ENCODE measurements at regions not wholly inside any gene's neighbourhood (a gene's known extent, or its start where the extent isn't known, plus 50 kb on each side); places are given as distances from the start of the nearest gene placed in this dataset.

DNA sequence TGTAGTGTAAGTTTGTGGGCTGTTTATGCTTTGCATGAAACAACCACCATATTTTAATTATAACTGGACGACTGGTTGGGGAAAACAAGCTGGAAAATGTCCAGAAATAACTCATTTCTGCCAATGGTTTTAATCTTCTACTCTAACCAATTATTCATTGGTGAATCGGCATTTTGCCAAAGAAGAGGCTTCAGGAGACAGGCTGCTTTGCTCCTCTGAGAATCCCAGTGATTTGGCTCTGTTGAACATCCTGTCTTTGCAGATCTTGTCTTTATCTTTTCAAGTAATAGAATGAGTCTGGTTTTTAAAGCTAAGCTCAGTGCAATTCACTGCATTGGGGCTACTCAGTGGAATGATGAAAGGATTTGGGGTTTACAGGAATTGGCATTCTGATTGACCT, 109.6 kb downstream of the APOB start:
- intact Hi-C loops (cut with micrococcal nuclease), result no loop called here
- DNase-seq (ENCODE audit: low read depth, low spot score) (no peak), ATAC-seq (no peak)
- no TSS peak for BruUV-seq (replicated peaks)
- Histone ChIP-seq H3K4me2 (ENCODE audit: low read length) (no peak overlapping the region), H4K20me1 (ENCODE audit: insufficient read depth) (no peaks in the 10 kb centered on the region), H3K27ac (ENCODE audit: low read depth, low read length) (no peak overlapping the region), H3K79me2 (ENCODE audit: insufficient read depth, low read length) (no peaks in the 10 kb centered on the region), H3K4me3 (replicated peaks in 1 of 2; ENCODE audit: low read depth in 1 of 2, low read length in 2 of 2) (no peak overlapping the region), H3K36me3 (ENCODE audit: control insufficient read depth in 1 of 2, insufficient read depth in 2 of 2, low read length in 2 of 2) (no peaks in the 10 kb centered on the region), H3K9me2 (ENCODE audit: insufficient read depth) (no peaks in the 10 kb centered on the region), H2AFZ (ENCODE audit: low read depth, low read length, poor library complexity, severe bottlenecking) (no peak overlapping the region), H3K9me3 (ENCODE audit: control insufficient read depth in 1 of 2, insufficient read depth in 1 of 2, low read depth in 1 of 2, low read length in 2 of 2) (no peaks in the 10 kb centered on the region), H3K9ac (ENCODE audit: low read length) (no peak overlapping the region), H3K4me1 (ENCODE audit: control insufficient read depth in 1 of 2, insufficient read depth in 2 of 2, low read length in 2 of 2) (no peaks in the 10 kb centered on the region), H3K27me3 (ENCODE audit: insufficient read depth, low read length) (peaks cover 36% of the 10 kb centered on the region)
- TF ChIP-seq EZH2phosphoT487 (IDR thresholded peaks at IDR 0.05; ENCODE audit: borderline replicate concordance) (no peak), CEBPB (IDR thresholded peaks at IDR 0.05; ENCODE audit: low read depth) (no peak), CBX3 (IDR thresholded peaks at IDR 0.05; ENCODE audit: low read depth) (no peak), EGR1 (IDR thresholded peaks at IDR 0.05; ENCODE audit: low read depth) (no peak), SIN3A (IDR thresholded peaks at IDR 0.05; ENCODE audit: low read depth) (no peak), ZNF274 (IDR thresholded peaks at IDR 0.05; ENCODE audit: low read depth, low read length) (no peak), SRF (IDR thresholded peaks at IDR 0.05; ENCODE audit: low read depth) (no peak), JUND (IDR thresholded peaks at IDR 0.05) (no peak), ELF1 (IDR thresholded peaks at IDR 0.05; ENCODE audit: borderline replicate concordance, low read depth) (no peak), TCF7L2 (IDR thresholded peaks at IDR 0.05; ENCODE audit: borderline replicate concordance, extremely low read depth, insufficient read depth, insufficient read length) (no peak)
- TF ChIP-seq, protein P1, sequence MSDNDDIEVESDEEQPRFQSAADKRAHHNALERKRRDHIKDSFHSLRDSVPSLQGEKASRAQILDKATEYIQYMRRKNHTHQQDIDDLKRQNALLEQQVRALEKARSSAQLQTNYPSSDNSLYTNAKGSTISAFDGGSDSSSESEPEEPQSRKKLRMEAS (IDR thresholded peaks at IDR 0.05), result no peak
- TF ChIP-seq, protein P2, sequence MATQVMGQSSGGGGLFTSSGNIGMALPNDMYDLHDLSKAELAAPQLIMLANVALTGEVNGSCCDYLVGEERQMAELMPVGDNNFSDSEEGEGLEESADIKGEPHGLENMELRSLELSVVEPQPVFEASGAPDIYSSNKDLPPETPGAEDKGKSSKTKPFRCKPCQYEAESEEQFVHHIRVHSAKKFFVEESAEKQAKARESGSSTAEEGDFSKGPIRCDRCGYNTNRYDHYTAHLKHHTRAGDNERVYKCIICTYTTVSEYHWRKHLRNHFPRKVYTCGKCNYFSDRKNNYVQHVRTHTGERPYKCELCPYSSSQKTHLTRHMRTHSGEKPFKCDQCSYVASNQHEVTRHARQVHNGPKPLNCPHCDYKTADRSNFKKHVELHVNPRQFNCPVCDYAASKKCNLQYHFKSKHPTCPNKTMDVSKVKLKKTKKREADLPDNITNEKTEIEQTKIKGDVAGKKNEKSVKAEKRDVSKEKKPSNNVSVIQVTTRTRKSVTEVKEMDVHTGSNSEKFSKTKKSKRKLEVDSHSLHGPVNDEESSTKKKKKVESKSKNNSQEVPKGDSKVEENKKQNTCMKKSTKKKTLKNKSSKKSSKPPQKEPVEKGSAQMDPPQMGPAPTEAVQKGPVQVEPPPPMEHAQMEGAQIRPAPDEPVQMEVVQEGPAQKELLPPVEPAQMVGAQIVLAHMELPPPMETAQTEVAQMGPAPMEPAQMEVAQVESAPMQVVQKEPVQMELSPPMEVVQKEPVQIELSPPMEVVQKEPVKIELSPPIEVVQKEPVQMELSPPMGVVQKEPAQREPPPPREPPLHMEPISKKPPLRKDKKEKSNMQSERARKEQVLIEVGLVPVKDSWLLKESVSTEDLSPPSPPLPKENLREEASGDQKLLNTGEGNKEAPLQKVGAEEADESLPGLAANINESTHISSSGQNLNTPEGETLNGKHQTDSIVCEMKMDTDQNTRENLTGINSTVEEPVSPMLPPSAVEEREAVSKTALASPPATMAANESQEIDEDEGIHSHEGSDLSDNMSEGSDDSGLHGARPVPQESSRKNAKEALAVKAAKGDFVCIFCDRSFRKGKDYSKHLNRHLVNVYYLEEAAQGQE (IDR thresholded peaks at IDR 0.05; ENCODE audit: low read depth), result no peak
- CTCF ChIA-PET, result no interaction called here
- RAD21 ChIA-PET (ENCODE audit: low non-redundant PET in 1 of 2, low total read pairs in 2 of 2, uncharacterized antibody in 2 of 2, unreplicated experiment in 2 of 2), result no interaction called here
- POLR2A ChIA-PET, result no interaction called here
